IPS-20b (cell line): ENCODE measurements at regions not wholly inside any gene's neighbourhood (a gene's known extent, or its start where the extent isn't known, plus 50 kb on each side); places are given as distances from the start of the nearest gene placed in this dataset.

Source experiments
- H3K27ac ChIP-seq: one replicate; pipeline ENCODE4 v1.5.1; 2013; ENCODE audit warnings: low read length
- H3K27me3 ChIP-seq: 2 replicates; pipeline ENCODE4 v1.6.1; 2013; ENCODE audit warnings: mild to moderate bottlenecking, low read length, inconsistent platforms; ENCODE audit not compliant: insufficient read depth
- H3K36me3 ChIP-seq: 2 replicates; pipeline ENCODE4 v1.6.1; 2013; ENCODE audit warnings: low read depth, mild to moderate bottlenecking, inconsistent platforms, low read length, moderate library complexity; ENCODE audit not compliant: insufficient read depth
- H3K4me1 ChIP-seq: 2 replicates; pipeline ENCODE4 v1.6.1; 2013; ENCODE audit warnings: mild to moderate bottlenecking, control low read depth, inconsistent platforms, low read length, moderate library complexity; ENCODE audit not compliant: insufficient read depth
- H3K4me3 ChIP-seq: 2 replicates; pipeline ENCODE4 v1.5.1; 2013; ENCODE audit warnings: mild to moderate bottlenecking, low read length, inconsistent platforms
- H3K9ac ChIP-seq: 2 replicates; pipeline ENCODE4 v1.6.1; 2013; ENCODE audit warnings: low read depth, mild to moderate bottlenecking, inconsistent platforms, low read length, moderate library complexity
- H3K9me3 ChIP-seq: 2 replicates; pipeline ENCODE4 v1.6.1; 2013; ENCODE audit warnings: mild to moderate bottlenecking, low read depth, low read length, inconsistent platforms; ENCODE audit not compliant: insufficient read depth

DNA sequence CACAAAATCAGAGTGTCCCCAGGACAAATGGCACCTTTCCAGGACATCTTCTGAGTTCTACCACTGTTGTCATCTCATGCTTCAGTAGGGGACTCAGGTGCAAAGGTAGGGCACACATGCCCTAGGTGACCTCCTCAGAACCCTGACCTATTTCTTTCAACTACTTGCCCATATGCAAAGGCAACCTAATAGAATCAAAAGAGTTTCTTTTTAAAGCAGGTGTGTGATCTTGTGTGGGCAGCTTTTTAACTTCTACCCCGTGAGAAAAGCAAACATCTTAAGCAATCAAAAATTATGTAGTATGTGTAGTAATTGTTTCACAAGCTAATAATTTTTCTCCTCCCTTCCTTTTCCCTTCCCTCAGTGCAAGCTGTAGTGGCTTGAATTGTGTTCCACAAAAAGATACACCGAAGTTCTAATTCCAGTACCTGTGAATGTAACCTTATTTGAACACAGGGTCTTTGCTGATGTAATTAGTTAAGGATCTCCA lies 333.1 kb downstream of the RND3 start:
- H3K9ac ChIP-seq, result no peak overlapping the region
- no peaks in the 10 kb centered on the region for H3K4me1 ChIP-seq
- no peaks in the 10 kb centered on the region for H3K36me3 ChIP-seq
- H3K27ac ChIP-seq, result no peak overlapping the region
- no peak overlapping the region for H3K4me3 ChIP-seq
- no peaks in the 10 kb centered on the region for H3K9me3 ChIP-seq
- no peaks in the 10 kb centered on the region for H3K27me3 ChIP-seq

DNA sequence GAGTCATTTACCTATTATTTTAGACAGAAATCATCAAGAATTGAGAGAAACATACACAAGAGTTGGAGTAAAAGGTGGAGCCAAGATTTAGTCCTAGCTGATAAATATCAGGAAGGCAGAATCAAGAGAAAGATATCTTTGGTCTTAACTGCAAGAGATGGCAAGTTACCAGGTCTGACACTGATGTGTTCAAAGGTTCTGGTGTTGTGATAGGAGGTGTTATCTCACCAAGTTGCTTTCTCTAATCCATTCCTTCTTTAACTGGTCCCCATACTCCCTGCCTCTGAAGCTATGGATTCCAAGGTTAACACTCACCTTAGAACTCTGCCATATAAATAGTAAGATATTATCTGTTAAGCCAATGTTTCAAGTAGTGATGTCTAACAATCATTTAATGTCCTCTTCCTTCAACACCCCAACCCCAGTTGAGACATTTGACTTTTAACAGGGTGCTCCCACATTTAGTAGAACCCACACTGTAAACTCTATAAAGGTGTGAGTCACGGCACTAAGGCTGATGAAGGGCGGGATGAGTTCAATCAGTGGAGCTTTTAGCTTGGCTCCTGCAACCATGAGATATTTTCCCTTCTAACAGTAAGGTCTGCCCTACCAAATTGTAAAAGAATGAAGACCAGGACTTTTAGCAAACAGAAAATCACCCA lies 333.7 kb downstream of the RND3 start:
- Histone ChIP-seq H3K9ac (no peak overlapping the region), H3K27me3 (no peaks in the 10 kb centered on the region), H3K4me3 (no peak overlapping the region), H3K36me3 (no peaks in the 10 kb centered on the region), H3K27ac (no peak overlapping the region), H3K9me3 (no peaks in the 10 kb centered on the region), H3K4me1 (no peaks in the 10 kb centered on the region)

DNA sequence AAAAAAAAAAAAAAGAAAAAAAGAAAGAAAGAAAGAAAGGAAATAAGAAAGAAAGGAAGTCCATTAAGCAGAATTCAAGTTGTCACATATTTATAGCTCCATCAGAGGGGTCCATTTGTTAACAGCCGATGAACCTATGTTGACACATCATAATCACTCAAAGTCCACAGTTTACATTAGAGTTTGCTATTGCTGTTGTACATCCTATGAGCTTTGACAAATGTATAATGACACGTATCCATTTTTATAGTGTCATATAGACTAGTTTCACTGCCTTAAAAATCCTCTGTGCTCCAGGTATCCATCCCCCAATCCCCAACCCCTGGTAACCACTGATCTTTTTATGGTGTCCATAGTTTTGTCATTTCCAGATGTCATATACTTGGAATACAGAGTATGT lies 335.2 kb downstream of the RND3 start:
- Histone ChIP-seq H3K27me3 (no peaks in the 10 kb centered on the region), H3K9ac (no peak overlapping the region), H3K36me3 (no peaks in the 10 kb centered on the region), H3K9me3 (peaks cover 3% of the 10 kb centered on the region), H3K4me3 (no peak overlapping the region), H3K4me1 (no peaks in the 10 kb centered on the region), H3K27ac (no peak overlapping the region)

DNA sequence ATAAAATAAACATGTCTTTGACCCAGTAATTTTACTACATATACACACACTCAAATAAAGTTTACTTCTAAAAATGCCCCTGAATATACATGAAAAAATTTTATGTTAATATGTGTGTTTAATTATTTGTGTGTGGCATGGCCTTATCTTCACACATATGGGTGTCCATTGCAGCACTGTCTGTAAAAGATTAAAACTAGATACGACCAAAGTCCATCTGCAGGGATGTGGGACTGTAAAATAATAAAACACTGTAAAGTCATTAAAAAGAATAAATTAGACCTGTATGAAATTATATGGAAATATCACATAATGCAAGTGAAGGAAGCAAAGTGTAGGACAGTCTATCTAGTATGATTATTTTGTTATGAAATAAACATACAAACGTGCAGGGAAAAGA lies 337.3 kb downstream of the RND3 start:
- Histone ChIP-seq H3K27me3 (no peaks in the 10 kb centered on the region), H3K27ac (no peak overlapping the region), H3K4me3 (no peak overlapping the region), H3K36me3 (0 out of 2 replicates have a peak, but pooled peaks cover 5% of the 10 kb centered on the region), H3K4me1 (no peaks in the 10 kb centered on the region), H3K9me3 (peaks cover 18% of the 10 kb centered on the region), H3K9ac (no peak overlapping the region)

DNA sequence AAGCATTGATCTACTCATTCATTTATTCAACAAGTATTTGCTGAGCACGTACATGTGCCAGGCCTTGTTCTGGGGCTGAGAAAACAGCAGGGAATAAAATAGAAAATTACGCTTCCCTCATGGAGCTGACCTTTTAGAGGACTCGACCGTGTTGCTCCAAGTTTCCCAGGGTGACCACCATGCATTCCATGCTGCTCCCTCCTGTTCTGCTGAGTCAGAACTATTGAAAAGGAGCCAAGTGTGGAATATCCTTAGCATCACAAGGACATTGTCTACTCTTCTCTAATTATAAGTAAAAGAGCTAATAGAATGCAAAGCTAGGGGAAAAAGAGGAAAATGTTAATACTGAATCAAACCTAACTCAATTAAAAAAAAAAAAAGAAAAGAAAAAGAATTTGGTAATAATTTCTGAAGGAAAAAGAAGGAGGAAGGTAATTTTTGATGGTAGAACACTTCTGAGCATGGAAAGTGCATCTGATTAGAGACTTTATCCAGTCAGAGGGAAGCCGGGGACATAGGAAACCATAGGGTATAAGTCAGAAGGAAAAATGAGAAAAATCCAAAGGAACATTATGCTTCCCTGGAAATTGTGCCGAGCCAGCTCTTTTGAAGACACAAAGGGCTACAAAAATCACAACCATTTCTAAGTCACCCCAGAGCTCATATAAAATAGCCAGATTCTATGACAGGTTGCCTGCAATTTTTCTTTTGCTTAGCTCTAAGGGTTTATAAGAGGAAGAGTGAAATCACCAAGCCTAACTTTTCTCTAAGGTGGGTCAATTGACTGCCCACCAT lies 339.4 kb downstream of the RND3 start:
- Histone ChIP-seq H3K27me3 (no peaks in the 10 kb centered on the region), H3K4me3 (no peak overlapping the region), H3K9ac (no peak overlapping the region), H3K4me1 (no peaks in the 10 kb centered on the region), H3K36me3 (0 out of 2 replicates have a peak, but pooled peaks cover 5% of the 10 kb centered on the region), H3K27ac (no peak overlapping the region), H3K9me3 (peaks cover 18% of the 10 kb centered on the region)

DNA sequence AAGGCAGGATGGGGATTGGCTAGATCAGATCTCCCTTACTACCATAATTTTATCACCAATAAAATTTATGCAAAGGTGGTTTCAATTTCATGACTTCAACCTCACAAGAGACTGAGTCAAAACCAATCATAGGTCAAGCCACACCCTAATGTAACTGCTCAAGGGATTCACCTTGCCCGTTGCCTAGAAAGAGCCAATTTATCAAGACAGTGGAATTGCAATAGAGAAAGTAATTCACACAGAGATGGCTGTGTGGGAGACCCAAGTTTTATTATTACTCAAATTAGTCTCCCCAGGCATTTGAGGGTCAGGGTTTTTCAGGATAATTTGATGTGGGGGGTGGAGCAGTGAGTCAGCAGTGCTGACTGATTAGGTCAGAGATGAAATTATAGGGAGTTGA lies 340.6 kb downstream of the RND3 start:
- H3K36me3 ChIP-seq, result 0 out of 2 replicates have a peak, but pooled peaks cover 5% of the 10 kb centered on the region
- no peak overlapping the region for H3K4me3 ChIP-seq
- peaks cover 18% of the 10 kb centered on the region for H3K9me3 ChIP-seq
- no peak overlapping the region for H3K27ac ChIP-seq
- no peaks in the 10 kb centered on the region for H3K4me1 ChIP-seq
- H3K9ac ChIP-seq, result no peak overlapping the region
- no peaks in the 10 kb centered on the region for H3K27me3 ChIP-seq

DNA sequence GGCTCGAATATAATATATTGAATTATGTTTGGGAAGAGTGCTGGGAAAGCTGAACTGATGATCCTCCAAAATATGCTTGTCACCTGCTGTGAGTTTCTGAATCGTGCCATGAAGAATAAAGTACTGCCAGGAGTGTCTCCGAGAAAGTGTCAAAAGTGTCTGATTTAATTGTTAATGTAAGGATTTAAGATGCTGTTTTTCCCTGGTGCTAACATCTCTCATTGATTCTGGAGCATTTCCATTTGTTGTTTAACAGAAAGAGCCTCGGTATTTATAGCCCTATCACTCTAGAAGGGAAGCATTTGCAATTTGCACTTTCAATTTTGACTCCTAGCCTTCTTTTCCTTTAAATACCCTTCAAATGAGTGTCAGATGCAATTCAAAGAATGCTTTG lies 342.2 kb downstream of the RND3 start:
- H3K9ac ChIP-seq, result no peak overlapping the region
- no peak overlapping the region for H3K27ac ChIP-seq
- no peaks in the 10 kb centered on the region for H3K4me1 ChIP-seq
- H3K36me3 ChIP-seq, result 0 out of 2 replicates have a peak, but pooled peaks cover 5% of the 10 kb centered on the region
- no peak overlapping the region for H3K4me3 ChIP-seq
- no peaks in the 10 kb centered on the region for H3K27me3 ChIP-seq
- H3K9me3 ChIP-seq, result peaks cover 18% of the 10 kb centered on the region

DNA sequence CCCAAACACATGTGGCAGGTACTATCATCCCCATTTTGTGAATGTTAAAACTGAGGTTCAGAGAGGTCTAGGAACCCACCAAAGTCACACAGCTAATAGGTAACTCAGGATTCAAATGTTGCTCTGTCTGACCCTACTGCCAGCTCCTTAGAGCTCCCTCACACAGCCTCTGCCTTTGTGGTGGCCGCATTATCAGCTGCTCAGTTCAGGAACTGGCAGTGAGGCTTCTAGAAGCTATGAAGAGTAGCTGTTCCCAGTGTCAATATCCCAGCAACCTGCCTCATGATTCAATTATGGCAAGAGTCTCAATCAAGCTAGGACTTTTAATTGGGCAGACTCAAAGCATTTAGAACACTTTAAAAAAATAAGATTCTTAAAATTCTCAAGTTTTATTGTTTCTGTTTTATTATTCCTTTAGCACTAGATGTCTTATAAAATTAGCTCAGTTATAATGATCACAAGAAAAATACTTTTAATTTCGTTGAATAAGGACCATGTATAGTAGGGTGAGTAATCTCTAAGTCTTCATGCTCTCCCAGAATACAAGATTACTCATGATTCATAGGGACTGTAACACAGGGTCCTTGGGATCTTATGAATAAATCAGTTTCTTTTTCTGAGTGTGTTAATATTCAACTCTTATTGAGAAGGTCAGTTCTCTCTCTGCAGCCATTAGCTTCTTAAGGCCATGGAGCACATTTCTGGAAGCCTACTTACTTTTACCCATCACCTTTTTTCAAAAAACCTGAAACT lies 342.7 kb downstream of the RND3 start:
- H3K36me3 ChIP-seq, result 0 out of 2 replicates have a peak, but pooled peaks cover 5% of the 10 kb centered on the region
- H3K27ac ChIP-seq, result no peak overlapping the region
- no peak overlapping the region for H3K9ac ChIP-seq
- no peaks in the 10 kb centered on the region for H3K27me3 ChIP-seq
- H3K9me3 ChIP-seq, result peaks cover 18% of the 10 kb centered on the region
- no peak overlapping the region for H3K4me3 ChIP-seq
- H3K4me1 ChIP-seq, result no peaks in the 10 kb centered on the region

DNA sequence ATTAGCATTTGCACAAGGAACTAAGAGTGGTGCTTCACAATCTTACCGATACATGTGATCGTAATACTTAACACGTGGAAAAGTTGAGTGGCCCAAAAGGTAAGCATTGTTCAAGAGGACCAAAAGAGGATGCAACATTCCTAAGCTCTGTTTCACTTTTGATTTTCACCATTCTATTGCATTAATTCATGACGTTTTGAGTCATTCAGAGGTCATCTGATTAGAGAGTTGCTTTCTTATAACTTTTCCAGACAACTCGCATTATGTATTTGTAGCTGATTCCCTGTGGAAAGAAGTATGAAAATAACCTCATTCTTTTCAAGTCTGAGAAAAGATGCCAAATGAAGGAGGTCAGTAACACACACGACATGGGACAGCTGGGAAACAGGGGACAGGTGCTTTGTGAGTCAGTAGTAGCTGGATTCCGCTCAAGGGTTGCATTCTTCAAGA lies 344.4 kb downstream of the RND3 start:
- H3K4me1 ChIP-seq, result no peaks in the 10 kb centered on the region
- H3K9me3 ChIP-seq, result peaks cover 18% of the 10 kb centered on the region
- no peak overlapping the region for H3K27ac ChIP-seq
- H3K9ac ChIP-seq, result no peak overlapping the region
- H3K4me3 ChIP-seq, result no peak overlapping the region
- no peaks in the 10 kb centered on the region for H3K27me3 ChIP-seq
- 0 out of 2 replicates have a peak, but pooled peaks cover 5% of the 10 kb centered on the region for H3K36me3 ChIP-seq

DNA sequence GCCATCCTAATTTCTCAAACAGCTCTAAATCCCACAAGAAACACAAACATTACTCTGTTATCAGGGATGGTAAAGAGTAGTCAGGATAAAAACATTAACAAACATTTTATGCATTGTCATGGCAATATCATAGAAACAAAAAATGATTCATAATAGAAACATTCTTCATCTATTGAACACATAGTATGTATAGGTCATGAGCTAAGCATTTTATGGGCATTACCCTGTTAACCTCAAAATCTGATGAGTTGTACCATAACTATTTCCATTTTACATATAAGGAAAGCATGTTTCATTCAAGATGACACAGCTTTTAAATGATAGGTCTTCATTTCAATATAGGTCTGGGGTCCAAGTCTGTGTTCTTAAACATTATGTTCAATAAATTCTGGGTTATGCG lies 344.9 kb downstream of the RND3 start:
- H3K9ac ChIP-seq, result no peak overlapping the region
- H3K27me3 ChIP-seq, result no peaks in the 10 kb centered on the region
- H3K27ac ChIP-seq, result no peak overlapping the region
- no peaks in the 10 kb centered on the region for H3K4me1 ChIP-seq
- H3K36me3 ChIP-seq, result 0 out of 2 replicates have a peak, but pooled peaks cover 5% of the 10 kb centered on the region
- H3K4me3 ChIP-seq, result no peak overlapping the region
- peaks cover 18% of the 10 kb centered on the region for H3K9me3 ChIP-seq

DNA sequence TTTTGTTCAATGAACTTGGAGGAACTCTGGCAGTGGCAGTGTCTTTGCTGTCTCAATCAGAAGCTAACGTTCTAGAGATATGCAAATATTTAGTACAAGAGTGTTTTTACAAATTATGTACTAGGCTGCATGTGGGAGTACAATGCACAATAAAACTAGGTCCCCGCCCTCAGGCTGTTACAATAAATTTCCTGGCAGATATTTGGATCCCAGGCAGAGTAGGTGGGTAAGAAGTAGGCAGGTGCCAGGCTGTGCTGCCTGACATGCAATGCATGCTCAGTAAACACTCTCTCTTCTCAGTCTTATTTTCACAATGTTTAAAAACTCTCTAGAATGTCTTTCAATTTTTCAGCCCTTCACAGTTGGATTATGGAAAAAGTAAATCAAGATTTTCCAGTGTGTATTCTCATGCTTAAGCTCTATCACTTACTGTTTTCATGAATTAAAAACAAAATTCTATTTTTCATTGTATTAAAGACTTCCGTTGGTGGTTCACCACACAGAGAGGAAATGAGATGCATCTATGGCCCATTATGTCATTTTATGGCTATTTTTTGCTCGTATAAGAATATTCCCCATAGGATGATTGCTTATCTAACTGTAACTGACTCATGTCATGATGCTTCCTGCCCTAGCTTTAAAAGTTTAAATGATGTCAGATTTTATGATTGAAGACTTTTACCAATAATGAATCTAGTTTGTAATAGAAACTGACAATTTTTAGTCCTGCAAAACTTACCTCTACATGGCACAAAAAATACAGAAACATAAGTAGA lies 346.1 kb downstream of the RND3 start:
- H3K4me1 ChIP-seq, result no peaks in the 10 kb centered on the region
- H3K36me3 ChIP-seq, result no peaks in the 10 kb centered on the region
- H3K4me3 ChIP-seq, result no peak overlapping the region
- peaks cover 7% of the 10 kb centered on the region for H3K9me3 ChIP-seq
- no peaks in the 10 kb centered on the region for H3K27me3 ChIP-seq
- no peak overlapping the region for H3K9ac ChIP-seq
- H3K27ac ChIP-seq, result no peak overlapping the region
